Trophoblast cell (in vitro differentiated cells and primary cell): ENCODE measurements at regions not wholly inside any gene's neighbourhood (a gene's known extent, or its start where the extent isn't known, plus 50 kb on each side); places are given as distances from the start of the nearest gene placed in this dataset.

Experiments used
- DNase-seq, 2 donors: peaks; one replicate each; pipeline ENCODE4 v3.0.0-alpha.2; 2016
- H2AFZ ChIP-seq: 2 replicates; pipeline ENCODE4 v1.6.1; 2013; ENCODE audit warnings: low read length, moderate library complexity, mild to moderate bottlenecking; ENCODE audit not compliant: insufficient read depth, poor library complexity
- H2AK5ac ChIP-seq: 2 replicates; pipeline ENCODE4 v1.6.1; 2013; ENCODE audit warnings: mild to moderate bottlenecking, low read length
- H2BK120ac ChIP-seq: 2 replicates; pipeline ENCODE4 v1.6.1; 2013; ENCODE audit warnings: low read length, mild to moderate bottlenecking, moderate library complexity; ENCODE audit not compliant: insufficient read depth, poor library complexity
- H2BK12ac ChIP-seq: 2 replicates; pipeline ENCODE4 v1.6.1; 2013; ENCODE audit warnings: mild to moderate bottlenecking, low read length, moderate library complexity
- H2BK5ac ChIP-seq: 2 replicates; pipeline ENCODE4 v1.6.1; 2013; ENCODE audit warnings: low read length, low read depth, moderate library complexity, mild to moderate bottlenecking; ENCODE audit not compliant: poor library complexity
- H3K14ac ChIP-seq: 2 replicates; pipeline ENCODE4 v1.6.1; 2013; ENCODE audit warnings: mild to moderate bottlenecking, low read length
- H3K18ac ChIP-seq: 2 replicates; pipeline ENCODE4 v1.6.1; 2013; ENCODE audit warnings: mild to moderate bottlenecking, low read length
- H3K23ac ChIP-seq: 2 replicates; pipeline ENCODE4 v1.6.1; 2013; ENCODE audit warnings: low read length
- H3K27ac ChIP-seq: 2 replicates; pipeline ENCODE4 v1.5.1; 2013; ENCODE audit warnings: low read depth, mild to moderate bottlenecking, inconsistent platforms, low read length, moderate library complexity
- H3K27me3 ChIP-seq: 2 replicates; pipeline ENCODE4 v1.6.1; 2013; ENCODE audit warnings: inconsistent platforms, mild to moderate bottlenecking, low read length, moderate library complexity; ENCODE audit not compliant: insufficient read depth
- H3K36me3 ChIP-seq, 2 experiments: 1 replicate in 1 of 2; 2 replicates in 1 of 2; pipeline ENCODE4 v1.6.1; 2013; ENCODE audit warnings: low read length in 2 of 2, mild to moderate bottlenecking in 2 of 2, moderate library complexity in 1 of 2; ENCODE audit not compliant: insufficient read depth in 2 of 2, control insufficient read depth in 1 of 2
- H3K4ac ChIP-seq: 2 replicates; pipeline ENCODE4 v1.6.1; 2013; ENCODE audit warnings: low read depth, mild to moderate bottlenecking, low read length, moderate library complexity
- H3K4me1 ChIP-seq, 2 experiments: 1 replicate in 1 of 2; 2 replicates in 1 of 2; pipeline ENCODE4 v1.6.1; 2013; ENCODE audit warnings: low read length in 2 of 2, mild to moderate bottlenecking in 2 of 2, moderate library complexity in 1 of 2; ENCODE audit not compliant: insufficient read depth in 2 of 2, control insufficient read depth in 1 of 2
- H3K4me2 ChIP-seq: 2 replicates; pipeline ENCODE4 v1.6.1; 2013; ENCODE audit warnings: inconsistent platforms, mild to moderate bottlenecking, low read length, moderate library complexity
- H3K4me3 ChIP-seq: 2 replicates; pipeline ENCODE4 v1.5.1; 2013; ENCODE audit warnings: mild to moderate bottlenecking, low read depth, low read length, inconsistent platforms
- H3K79me1 ChIP-seq: one replicate; pipeline ENCODE4 v1.6.1; 2013; ENCODE audit warnings: low read length
- H3K79me2 ChIP-seq: 2 replicates; pipeline ENCODE4 v1.6.1; 2013; ENCODE audit warnings: low read length, mild to moderate bottlenecking; ENCODE audit not compliant: control insufficient read depth, insufficient read depth, poor library complexity
- H3K9ac ChIP-seq: 2 replicates; pipeline ENCODE4 v1.6.1; 2013; ENCODE audit warnings: mild to moderate bottlenecking, low read length
- H3K9me3 ChIP-seq: 2 replicates; pipeline ENCODE4 v1.6.1; 2013; ENCODE audit warnings: low read depth, mild to moderate bottlenecking, control low read depth, inconsistent platforms, low read length; ENCODE audit not compliant: insufficient read depth
- H4K12ac ChIP-seq: 2 replicates; pipeline ENCODE4 v1.6.1; 2013; ENCODE audit warnings: low read depth, mild to moderate bottlenecking, low read length, moderate library complexity
- H4K8ac ChIP-seq: 2 replicates; pipeline ENCODE4 v1.6.1; 2013; ENCODE audit warnings: low read depth, mild to moderate bottlenecking, low read length, moderate library complexity
- H4K91ac ChIP-seq: one replicate; pipeline ENCODE4 v1.6.1; 2013; ENCODE audit warnings: low read depth, mild to moderate bottlenecking, low read length, moderate library complexity
- WGBS: extraction: QIAGEN DNeasy Blood & Tissue Kit; methylation state at CpG from one replicate; pipeline ENCODE4 v1.1.7; 2013; ENCODE audit warnings: missing lambda C conversion rate; ENCODE audit not compliant: insufficient read length, insufficient coverage; ENCODE audit errors: extremely low coverage; 5-methylcytosine and 5-hydroxymethylcytosine counted together

DNA sequence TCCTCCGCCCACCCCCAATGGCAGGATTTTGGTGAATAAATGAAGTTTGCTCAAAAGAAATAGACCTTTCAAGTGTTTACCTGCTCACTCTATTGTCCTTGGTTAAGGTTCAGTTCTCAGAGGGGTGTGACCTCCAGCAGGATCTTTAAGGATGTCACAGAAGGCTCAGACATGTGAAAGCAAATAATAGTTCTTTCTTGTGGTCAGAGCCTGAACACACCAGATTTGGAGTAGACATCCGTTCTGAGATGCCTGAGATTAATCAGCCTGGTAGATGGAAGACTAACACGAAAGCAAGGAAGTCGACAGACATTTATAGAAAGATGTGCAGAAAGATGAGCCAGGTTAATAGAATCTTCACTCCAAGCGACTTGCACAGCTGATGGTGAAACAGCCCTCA is 557.9 kb upstream of the CDH11 start:
- no peaks in the 10 kb centered on the region for H3K79me2 ChIP-seq
- no peaks in the 10 kb centered on the region for H3K36me3 ChIP-seq
- no peak overlapping the region for H2AFZ ChIP-seq
- no peak overlapping the region for H4K8ac ChIP-seq
- no peak overlapping the region for H2BK5ac ChIP-seq
- H2BK120ac ChIP-seq, result no peak overlapping the region
- no peaks in the 10 kb centered on the region for H3K4me1 ChIP-seq
- no peak overlapping the region for H2AK5ac ChIP-seq
- H3K9ac ChIP-seq, result no peak overlapping the region
- H3K4me3 ChIP-seq, result no peak overlapping the region
- H3K9me3 ChIP-seq, result no peaks in the 10 kb centered on the region
- H3K18ac ChIP-seq, result no peak overlapping the region
- no peak overlapping the region for H3K4me2 ChIP-seq
- H3K4ac ChIP-seq, result no peak overlapping the region
- no peak overlapping the region for H4K12ac ChIP-seq
- no CpG with 5 or more reads among the region's 5 CpGs for WGBS
- H3K27me3 ChIP-seq, result no peaks in the 10 kb centered on the region
- H3K79me1 ChIP-seq, result no peaks in the 10 kb centered on the region
- no peak overlapping the region for H3K14ac ChIP-seq
- no peak overlapping the region for H4K91ac ChIP-seq
- no peak overlapping the region for H3K27ac ChIP-seq
- no peak overlapping the region for H3K23ac ChIP-seq
- no peak for DNase-seq
- H2BK12ac ChIP-seq, result no peak overlapping the region

DNA sequence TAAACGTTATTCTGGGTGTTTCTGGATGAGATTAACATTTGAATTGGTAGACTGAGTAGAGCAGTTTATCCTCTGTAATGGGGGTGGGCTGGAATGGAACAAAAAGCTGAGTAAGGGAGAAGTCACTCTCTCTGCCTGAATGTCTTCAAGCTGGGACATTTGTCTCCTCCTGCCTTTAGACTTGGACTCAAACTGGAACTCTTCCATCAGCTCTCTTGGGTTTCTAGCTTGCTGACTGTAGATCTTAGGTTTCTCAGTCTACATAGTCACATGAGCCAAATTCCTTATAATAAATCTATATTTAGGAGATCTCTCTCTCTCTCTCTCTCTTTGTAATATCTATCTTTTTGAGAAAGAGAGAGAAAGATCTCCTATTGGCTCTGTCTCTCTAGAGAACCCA is 553.3 kb upstream of the CDH11 start:
- Histone ChIP-seq H3K27ac (no peak overlapping the region), H3K23ac (no peak overlapping the region), H3K79me1 (no peaks in the 10 kb centered on the region), H2BK120ac (no peak overlapping the region), H2BK5ac (no peak overlapping the region), H3K27me3 (no peaks in the 10 kb centered on the region), H3K4me2 (no peak overlapping the region), H3K4ac (no peak overlapping the region), H4K91ac (no peak overlapping the region), H3K18ac (no peak overlapping the region), H3K79me2 (no peaks in the 10 kb centered on the region), H3K4me3 (no peak overlapping the region), H4K12ac (no peak overlapping the region), H3K9ac (no peak overlapping the region), H2AK5ac (no peak overlapping the region), H4K8ac (no peak overlapping the region), H3K9me3 (no peaks in the 10 kb centered on the region), H2AFZ (no peak overlapping the region), H3K4me1 (no peaks in the 10 kb centered on the region), H2BK12ac (no peak overlapping the region), H3K36me3 (no peaks in the 10 kb centered on the region), H3K14ac (no peak overlapping the region)
- WGBS, result no CpG with 5 or more reads among the region's 1 CpG
- DNase-seq, result no peak

DNA sequence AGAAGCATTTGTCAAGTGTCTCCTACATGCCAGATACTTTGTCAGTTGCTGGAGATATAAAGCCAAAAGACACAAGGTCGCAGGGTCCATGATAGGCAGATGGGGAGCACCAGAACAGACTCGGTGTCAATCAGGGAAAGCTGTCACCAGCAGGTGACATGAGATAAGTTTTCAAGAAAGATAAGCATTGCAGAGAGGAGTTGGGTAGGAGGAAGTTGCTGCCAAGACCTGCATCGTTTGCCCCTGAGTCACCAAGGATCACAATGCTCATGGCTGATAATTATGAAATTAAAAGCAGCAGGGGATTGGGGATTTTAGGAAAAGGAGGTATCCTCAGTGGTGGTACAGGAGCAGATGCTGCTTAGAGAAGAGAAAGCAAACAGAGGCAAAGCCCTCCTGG is 551.1 kb upstream of the CDH11 start:
- H3K27me3 ChIP-seq, result no peaks in the 10 kb centered on the region
- no peaks in the 10 kb centered on the region for H3K4me1 ChIP-seq
- H3K4me3 ChIP-seq, result no peak overlapping the region
- no peak overlapping the region for H2AFZ ChIP-seq
- H4K91ac ChIP-seq, result no peak overlapping the region
- H2BK120ac ChIP-seq, result no peak overlapping the region
- no peaks in the 10 kb centered on the region for H3K9me3 ChIP-seq
- no peak overlapping the region for H2AK5ac ChIP-seq
- H2BK12ac ChIP-seq, result no peak overlapping the region
- no peak overlapping the region for H2BK5ac ChIP-seq
- no peak for DNase-seq
- no peak overlapping the region for H4K8ac ChIP-seq
- no peak overlapping the region for H3K4me2 ChIP-seq
- H3K27ac ChIP-seq, result no peak overlapping the region
- WGBS, result no CpG with 5 or more reads among the region's 3 CpGs
- no peak overlapping the region for H4K12ac ChIP-seq
- H3K79me1 ChIP-seq, result no peaks in the 10 kb centered on the region
- H3K79me2 ChIP-seq, result no peaks in the 10 kb centered on the region
- H3K9ac ChIP-seq, result no peak overlapping the region
- no peaks in the 10 kb centered on the region for H3K36me3 ChIP-seq
- no peak overlapping the region for H3K18ac ChIP-seq
- no peak overlapping the region for H3K23ac ChIP-seq
- H3K4ac ChIP-seq, result no peak overlapping the region
- no peak overlapping the region for H3K14ac ChIP-seq

DNA sequence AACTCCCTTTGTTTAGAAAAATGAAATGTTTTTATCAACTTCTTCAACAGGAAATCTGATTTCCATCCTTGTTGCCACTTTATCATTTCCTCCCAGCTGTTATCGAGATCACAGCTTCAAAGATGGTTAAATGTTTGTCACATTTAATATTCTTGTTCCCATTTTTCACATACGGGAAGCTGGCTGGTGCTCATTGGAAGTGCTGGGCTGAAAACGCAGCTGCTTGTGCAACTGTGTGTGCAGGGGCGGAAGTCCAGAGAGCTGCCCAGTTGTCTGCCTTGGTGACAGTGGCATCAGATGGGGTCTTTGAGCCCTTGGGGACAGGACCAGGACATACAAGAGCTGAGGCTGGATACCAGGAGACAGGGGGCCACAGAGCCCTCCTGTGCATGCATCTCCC is 549.2 kb upstream of the CDH11 start:
- Histone ChIP-seq H2AK5ac (no peak overlapping the region), H3K4me2 (no peak overlapping the region), H3K27ac (no peak overlapping the region), H3K9ac (no peak overlapping the region), H3K27me3 (no peaks in the 10 kb centered on the region), H2AFZ (no peak overlapping the region), H3K4ac (no peak overlapping the region), H3K23ac (no peak overlapping the region), H2BK5ac (no peak overlapping the region), H3K9me3 (no peaks in the 10 kb centered on the region), H2BK12ac (no peak overlapping the region), H3K18ac (no peak overlapping the region), H4K91ac (no peak overlapping the region), H3K79me2 (no peaks in the 10 kb centered on the region), H3K4me1 (peaks cover 0 to 6% of the 10 kb centered on the region in 2 experiments), H4K8ac (no peak overlapping the region), H3K14ac (no peak overlapping the region), H3K4me3 (no peak overlapping the region), H2BK120ac (no peak overlapping the region), H3K36me3 (no peaks in the 10 kb centered on the region), H4K12ac (no peak overlapping the region), H3K79me1 (peaks cover 6% of the 10 kb centered on the region)
- no CpG with 5 or more reads among the region's 4 CpGs for WGBS
- no peak for DNase-seq
